ENCODE measurements at regions not wholly inside any gene's neighbourhood (a gene's known extent, or its start where the extent isn't known, plus 50 kb on each side); places are given as distances from the start of the nearest gene placed in this dataset.

- ChIA-PET POLR2A (no interaction called here), CTCF (ENCODE audit: low intra/inter-chr PET ratio, low total read pairs) (no interaction called here)
- Histone ChIP-seq H3K79me2 (ENCODE audit: insufficient read depth, low read length) (no peaks in the 10 kb centered on the region), H3K4me3 (replicated peaks in 1 of 3; ENCODE audit: insufficient read depth in 1 of 3, low read depth in 2 of 3, low read length in 3 of 3) (no peak overlapping the region), H3K4me1 (ENCODE audit: insufficient read depth, low read length) (peaks cover 18% of the 10 kb centered on the region), H3K4me2 (ENCODE audit: low read depth, low read length) (peak overlapping the region; percentile 3; the same call in 1 of the 2 replicates), H4K20me1 (ENCODE audit: insufficient read depth, low read length) (no peaks in the 10 kb centered on the region), H3K9ac (ENCODE audit: insufficient read depth, low read depth, low read length) (no peak overlapping the region), H3K27me3 (ENCODE audit: control insufficient read depth in 1 of 2, insufficient read depth in 2 of 2, low read length in 2 of 2) (no peaks in the 10 kb centered on the region), H3K27ac (ENCODE audit: extremely low read length, insufficient read depth, low read length) (no peak overlapping the region), H3K36me3 (replicated peaks in 1 of 2; ENCODE audit: control insufficient read depth in 1 of 2, insufficient read depth in 2 of 2, low read length in 2 of 2) (no peaks in the 10 kb centered on the region), H2AFZ (ENCODE audit: low read length) (no peak overlapping the region), H3K9me3 (ENCODE audit: low read length) (peaks cover 14% of the 10 kb centered on the region)
- no TSS peak for BruUV-seq (replicated peaks)
- in situ Hi-C loops (cut with HindIII; ENCODE audit: extremely low pct_ligation_motif_present, low pct_unique_long_range_greater_than_20kb) = no loop called here
- FAIRE-seq = no peak
- intact Hi-C loops (cut with micrococcal nuclease; ENCODE audit: unreplicated experiment) = no loop called here
- DNase-seq (ENCODE audit: low spot score) = peak; percentile 13
- ATAC-seq = no peak
- WGBS (ENCODE audit: low lambda C conversion rate) = 23% methylated on average over 5 of the region's 5 CpGs
- TF ChIP-seq ZNF160 (CRISPR knock-in tag; IDR thresholded peaks at IDR 0.05) = peak; percentile 99
- TF ChIP-seq ZNF30 (CRISPR knock-in tag; IDR thresholded peaks at IDR 0.05) = no peak
- no peak for TF ChIP-seq REST (IDR thresholded peaks at IDR 0.05; ENCODE audit: borderline replicate concordance in 1 of 2, low read depth in 1 of 2, low read length in 2 of 2)
- no peak for TF ChIP-seq ZNF552 (CRISPR knock-in tag; IDR thresholded peaks at IDR 0.05; ENCODE audit: borderline replicate concordance)
- TF ChIP-seq, protein P1, sequence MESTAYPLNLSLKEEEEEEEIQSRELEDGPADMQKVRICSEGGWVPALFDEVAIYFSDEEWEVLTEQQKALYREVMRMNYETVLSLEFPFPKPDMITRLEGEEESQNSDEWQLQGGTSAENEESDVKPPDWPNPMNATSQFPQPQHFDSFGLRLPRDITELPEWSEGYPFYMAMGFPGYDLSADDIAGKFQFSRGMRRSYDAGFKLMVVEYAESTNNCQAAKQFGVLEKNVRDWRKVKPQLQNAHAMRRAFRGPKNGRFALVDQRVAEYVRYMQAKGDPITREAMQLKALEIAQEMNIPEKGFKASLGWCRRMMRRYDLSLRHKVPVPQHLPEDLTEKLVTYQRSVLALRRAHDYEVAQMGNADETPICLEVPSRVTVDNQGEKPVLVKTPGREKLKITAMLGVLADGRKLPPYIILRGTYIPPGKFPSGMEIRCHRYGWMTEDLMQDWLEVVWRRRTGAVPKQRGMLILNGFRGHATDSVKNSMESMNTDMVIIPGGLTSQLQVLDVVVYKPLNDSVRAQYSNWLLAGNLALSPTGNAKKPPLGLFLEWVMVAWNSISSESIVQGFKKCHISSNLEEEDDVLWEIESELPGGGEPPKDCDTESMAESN (CRISPR knock-in tag; conservative IDR thresholded peaks at IDR 0.05) = no peak
- TF ChIP-seq ZNF382 (CRISPR knock-in tag; IDR thresholded peaks at IDR 0.05; ENCODE audit: borderline replicate concordance) = no peak
- TF ChIP-seq HNF4G (IDR thresholded peaks at IDR 0.05; ENCODE audit: borderline replicate concordance, low read depth, low read length) = peak; percentile 74; the same call in 1 of the 2 replicates
- no peak for TF ChIP-seq HNF4G (CRISPR knock-in tag; IDR thresholded peaks at IDR 0.05; ENCODE audit: borderline replicate concordance, low read depth)
- TF ChIP-seq, protein P2, sequence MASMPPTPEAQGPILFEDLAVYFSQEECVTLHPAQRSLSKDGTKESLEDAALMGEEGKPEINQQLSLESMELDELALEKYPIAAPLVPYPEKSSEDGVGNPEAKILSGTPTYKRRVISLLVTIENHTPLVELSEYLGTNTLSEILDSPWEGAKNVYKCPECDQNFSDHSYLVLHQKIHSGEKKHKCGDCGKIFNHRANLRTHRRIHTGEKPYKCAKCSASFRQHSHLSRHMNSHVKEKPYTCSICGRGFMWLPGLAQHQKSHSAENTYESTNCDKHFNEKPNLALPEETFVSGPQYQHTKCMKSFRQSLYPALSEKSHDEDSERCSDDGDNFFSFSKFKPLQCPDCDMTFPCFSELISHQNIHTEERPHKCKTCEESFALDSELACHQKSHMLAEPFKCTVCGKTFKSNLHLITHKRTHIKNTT (CRISPR knock-in tag; IDR thresholded peaks at IDR 0.05) = no peak
- TF ChIP-seq BRCA1 (CRISPR knock-in tag; IDR thresholded peaks at IDR 0.05) = no peak
- no peak for TF ChIP-seq ZNF562 (CRISPR knock-in tag; IDR thresholded peaks at IDR 0.05; ENCODE audit: borderline replicate concordance)
- peak in 1 of 2 experiments; percentile 18; a peak in 1 of 4 replicates for TF ChIP-seq EP300 (IDR thresholded peaks at IDR 0.05; ENCODE audit: low read depth in 2 of 2, low read length in 2 of 2)
- no peak for TF ChIP-seq EP300 (CRISPR knock-in tag; IDR thresholded peaks at IDR 0.05; ENCODE audit: borderline replicate concordance)
- peak; percentile 27; the same call in 1 of the 2 replicates for TF ChIP-seq CEBPG (CRISPR knock-in tag; IDR thresholded peaks at IDR 0.05)
- TF ChIP-seq NCOR1 (IDR thresholded peaks at IDR 0.05; ENCODE audit: borderline replicate concordance, low read length) = 0 out of 2 replicates have a peak, but pooled peaks have one; percentile 33
- TF ChIP-seq CEBPB (IDR thresholded peaks at IDR 0.05; ENCODE audit: borderline replicate concordance, low read depth, low read length) = peak; percentile 22; the same call in 1 of the 2 replicates
- TF ChIP-seq HMGA1 (CRISPR knock-in tag; conservative IDR thresholded peaks at IDR 0.05) = no peak
- TF ChIP-seq YEATS2 (CRISPR knock-in tag; IDR thresholded peaks at IDR 0.05; ENCODE audit: borderline replicate concordance) = no peak
- TF ChIP-seq POLR2AphosphoS5 (IDR thresholded peaks at IDR 0.05; ENCODE audit: low read depth, low read length) = no peak
Observed at GRCh38 chr7:36781011-36781738, 56.9 kb upstream of the AOAH start.

Measured in HepG2 (cell line).